GM23248 (cell line): ENCODE measurements at regions not wholly inside any gene's neighbourhood (a gene's known extent, or its start where the extent isn't known, plus 50 kb on each side); places are given as distances from the start of the nearest gene placed in this dataset.

Experiments used
- EZH2 ChIP-seq: fragments of 200-600 bp; sonication (generic); IDR thresholded peaks from 2 replicates; pipeline ENCODE4 v1.6.1; 2018; ENCODE audit warnings: antibody characterized with exemption, mild to moderate bottlenecking; ENCODE audit not compliant: insufficient read depth, poor library complexity, severe bottlenecking
- EZH2phosphoT487 ChIP-seq: fragments of 200-600 bp; sonication (generic); IDR thresholded peaks from 2 replicates; pipeline ENCODE4 v1.6.1; 2018; ENCODE audit warnings: antibody characterized with exemption, moderate library complexity, mild to moderate bottlenecking, low read depth; ENCODE audit not compliant: insufficient read depth

DNA sequence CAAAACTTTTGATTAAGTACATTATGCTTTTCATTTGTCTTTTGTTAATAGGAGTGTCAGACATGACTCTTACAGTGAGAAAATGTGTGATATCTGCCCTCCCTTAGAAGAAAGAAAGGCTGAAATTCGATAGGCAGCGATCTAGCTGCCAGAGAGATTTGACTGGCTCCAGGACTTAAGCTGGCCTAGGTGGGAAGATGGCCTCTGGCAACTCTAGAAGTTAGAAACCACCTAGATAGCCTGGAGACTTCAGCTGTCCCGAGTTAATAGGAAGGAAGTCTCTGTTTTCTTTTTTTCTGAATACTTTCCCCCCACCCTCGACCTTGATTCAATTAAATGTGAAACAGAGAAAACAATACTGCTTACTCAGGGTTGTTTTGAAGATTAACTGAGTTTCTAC lies 1194.7 kb upstream of the CRIM1 start:
- TF ChIP-seq EZH2 (no peak), EZH2phosphoT487 (no peak)
